Pancreas (tissue), 10 donors: ENCODE measurements at regions not wholly inside any gene's neighbourhood (a gene's known extent, or its start where the extent isn't known, plus 50 kb on each side); places are given as distances from the start of the nearest gene placed in this dataset.

Source experiments
- ATAC-seq, 4 donors: fragments of 200-7000 bp; cut with Tn5 transposase; one replicate each; pipeline versions ENCODE4 v1.8.0 to v1.9.1; 2020; ENCODE audit warnings: mild to moderate bottlenecking in 4 of 4, moderate library complexity in 4 of 4
- DNase-seq, 6 donors: peaks; one replicate each; pipeline ENCODE4 v3.0.0-alpha.2; 2020
- FAIRE-seq: peaks from 2 replicates; lab custom pipeline; 2012; peaks lifted over from hg19 to GRCh38; lab: Jason Lieb, UNC
- H3K27ac ChIP-seq, 4 donors: fragments of 200-600 bp; sonication (generic); 1 replicate in 3 of 4; 2 replicates in 1 of 4; pipeline versions ENCODE4 v1.5.0 to v1.8.0; 2020
- H3K27me3 ChIP-seq, 4 donors: fragments of 200-600 bp; one replicate each; pipeline ENCODE4 v1.8.0; 2021
- H3K36me3 ChIP-seq, 3 donors: fragments of 200-600 bp; sonication (generic) in 1 of 3; one replicate each; pipeline versions ENCODE4 v1.5.0 to v1.8.0; 2020 to 2021
- H3K4me1 ChIP-seq, 3 donors: fragments of 200-600 bp; one replicate each; pipeline ENCODE4 v1.8.0; 2021
- H3K4me3 ChIP-seq, 4 donors: fragments of 200-600 bp; sonication (generic) in 2 of 4; one replicate each; pipeline versions ENCODE4 v1.5.0 to v1.8.0; 2020 to 2021
- H3K9me3 ChIP-seq, 4 donors: fragments of 200-600 bp; one replicate each; pipeline ENCODE4 v1.8.0; 2021
- WGBS, 2 donors: extraction: QIAGEN DNeasy Blood & Tissue Kit; methylation state at CpG; one replicate each; pipeline ENCODE4 v1.1.7; 2013; 5-methylcytosine and 5-hydroxymethylcytosine counted together
- intact Hi-C, 3 donors: fragments of 100-400 bp; cut with DNase I; formaldehyde crosslinking; loops; one replicate each; pipeline versions ENCODE4 v1.11.1 to v1.14.2; 2022
- TF ChIP-seq, protein P1 (sequence below), 4 donors: fragments of 200-600 bp; sonication (generic) in 3 of 4; IDR thresholded peaks; one replicate each; pipeline versions ENCODE4 v1.5.0 to v1.8.0; 2021; ENCODE audit warnings: antibody characterized with exemption in 4 of 4
- donor health status: healthy with polysubstance abuse.
- donor health status: DM: no; HTN: no; CAD: no; lungs with moderate emphysema.
- donor health status: DM: no; HTN: no; CAD: no.
- donor health status: control.
- donor health status: control.
- donor health status: Bipolar disorder and iron deficiency.
- donor health status: DM: yes; HTN: yes; CAD: no.
- donor health status: DM: no; HTN: no; CAD: no.
- donor health status: DM: no; HTN: no; CAD: no.
- donor health status: DM: yes; HTN: yes; CAD: no.

DNA sequence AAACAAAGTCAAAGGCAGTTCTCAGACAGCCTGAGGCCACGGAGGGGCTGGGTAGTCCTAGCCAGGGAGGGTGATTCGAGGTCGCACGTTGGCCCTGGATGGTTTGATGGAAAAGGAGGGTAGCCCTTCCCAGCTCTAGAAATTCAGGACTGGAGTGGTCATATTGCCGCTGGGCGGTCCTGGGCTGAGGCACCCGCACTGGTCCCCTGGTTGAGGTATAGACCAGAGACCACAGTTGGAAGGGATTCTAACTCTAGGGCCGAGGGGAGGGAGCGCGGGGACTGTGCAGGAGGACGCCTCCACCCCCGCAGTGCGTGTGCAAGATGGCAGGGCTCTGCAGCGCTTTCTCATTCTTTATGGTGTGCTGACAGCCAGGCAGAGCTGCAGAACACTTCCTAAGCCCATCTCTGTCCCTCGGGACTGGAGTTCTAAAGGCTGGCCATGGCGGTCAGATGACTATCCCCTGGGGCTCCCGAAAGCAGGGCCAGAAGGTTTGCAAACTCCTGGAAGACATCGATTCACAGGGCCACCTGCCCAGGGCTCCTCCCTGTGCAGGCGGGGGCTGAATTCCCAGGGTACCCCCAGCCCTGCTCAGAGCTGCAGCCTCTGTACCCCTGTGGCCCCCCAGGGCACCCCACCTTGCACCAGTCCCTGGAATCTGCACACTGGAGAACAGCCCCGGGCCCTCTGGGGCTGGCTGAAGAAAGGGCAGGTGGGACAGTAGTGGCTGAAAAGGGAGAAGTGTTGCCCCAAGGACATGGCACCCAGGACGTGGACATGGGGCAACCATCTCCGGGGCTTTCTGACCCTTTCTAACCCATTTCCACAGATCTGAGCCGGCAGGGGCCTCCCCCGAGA, 51.0 kb upstream of the ELN start:
- no peaks in the 10 kb centered on the region for H3K36me3 ChIP-seq
- intact Hi-C loops: no loop called here
- 72 to 73% methylated on average over 24 of the region's 24 CpGs for WGBS, 2 donors
- H3K27ac ChIP-seq: no peak overlapping the region
- H3K27me3 ChIP-seq: no peaks in the 10 kb centered on the region
- DNase-seq: peak in 3 of 6 donors; percentile 6 to 47 (median 47)
- H3K9me3 ChIP-seq: no peaks in the 10 kb centered on the region
- TF ChIP-seq, protein P1, sequence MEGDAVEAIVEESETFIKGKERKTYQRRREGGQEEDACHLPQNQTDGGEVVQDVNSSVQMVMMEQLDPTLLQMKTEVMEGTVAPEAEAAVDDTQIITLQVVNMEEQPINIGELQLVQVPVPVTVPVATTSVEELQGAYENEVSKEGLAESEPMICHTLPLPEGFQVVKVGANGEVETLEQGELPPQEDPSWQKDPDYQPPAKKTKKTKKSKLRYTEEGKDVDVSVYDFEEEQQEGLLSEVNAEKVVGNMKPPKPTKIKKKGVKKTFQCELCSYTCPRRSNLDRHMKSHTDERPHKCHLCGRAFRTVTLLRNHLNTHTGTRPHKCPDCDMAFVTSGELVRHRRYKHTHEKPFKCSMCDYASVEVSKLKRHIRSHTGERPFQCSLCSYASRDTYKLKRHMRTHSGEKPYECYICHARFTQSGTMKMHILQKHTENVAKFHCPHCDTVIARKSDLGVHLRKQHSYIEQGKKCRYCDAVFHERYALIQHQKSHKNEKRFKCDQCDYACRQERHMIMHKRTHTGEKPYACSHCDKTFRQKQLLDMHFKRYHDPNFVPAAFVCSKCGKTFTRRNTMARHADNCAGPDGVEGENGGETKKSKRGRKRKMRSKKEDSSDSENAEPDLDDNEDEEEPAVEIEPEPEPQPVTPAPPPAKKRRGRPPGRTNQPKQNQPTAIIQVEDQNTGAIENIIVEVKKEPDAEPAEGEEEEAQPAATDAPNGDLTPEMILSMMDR (IDR thresholded peaks at IDR 0.05): no peak
- no peak for FAIRE-seq
- ATAC-seq: no peak
- peaks cover 0 to 6% (median 0%) of the 10 kb centered on the region in 3 donors for H3K4me1 ChIP-seq
- H3K4me3 ChIP-seq: no peak overlapping the region

DNA sequence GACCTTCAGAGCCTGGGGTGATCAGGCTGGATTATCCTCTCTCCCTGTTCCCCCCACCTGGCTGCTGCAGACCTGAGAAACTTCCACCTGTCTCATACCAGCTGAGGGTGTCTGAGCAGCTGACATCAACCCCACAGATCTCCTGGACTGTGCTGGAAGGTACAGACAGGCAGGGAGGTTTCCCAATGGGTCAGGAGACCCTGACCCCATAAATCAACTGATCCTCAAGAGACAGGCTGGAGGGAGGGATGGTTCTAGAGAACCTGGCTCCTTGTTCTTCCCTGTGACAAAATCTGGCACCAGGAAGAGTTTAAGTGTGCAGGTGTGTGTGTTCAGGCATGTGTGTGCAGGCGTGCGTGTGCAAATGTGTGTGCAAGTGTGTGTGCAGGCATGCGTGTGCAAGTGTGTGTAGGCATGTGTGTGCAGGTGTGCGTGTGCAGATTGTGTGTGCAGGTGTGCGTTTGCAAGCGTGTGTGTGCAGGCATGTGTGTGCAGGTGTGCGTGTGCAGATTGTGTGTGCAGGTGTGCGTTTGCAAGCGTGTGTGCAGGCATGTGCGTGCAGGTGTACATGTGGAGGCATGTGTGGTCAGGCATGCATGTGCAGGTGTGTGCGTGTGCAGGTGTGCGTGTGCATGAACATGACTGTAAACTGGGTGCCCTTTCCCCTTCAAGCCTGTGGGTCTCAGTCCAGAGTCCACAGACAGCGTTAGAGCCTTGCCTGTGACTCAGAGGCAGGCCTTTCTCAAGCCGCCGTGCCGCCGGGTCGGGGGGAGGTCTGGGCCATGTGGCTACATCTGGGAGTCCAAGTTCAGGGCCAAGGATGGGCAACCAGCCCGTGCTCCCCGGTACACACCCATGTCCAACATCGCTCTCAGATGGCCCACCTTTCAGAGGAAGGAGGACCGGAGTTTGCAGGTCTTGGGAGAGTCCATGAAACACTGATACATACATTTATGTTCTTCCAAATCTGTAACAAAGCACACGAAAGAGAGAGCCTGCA, 50.1 kb upstream of the ELN start:
- Histone ChIP-seq H3K4me3 (no peak overlapping the region), H3K27ac (no peak overlapping the region), H3K36me3 (no peaks in the 10 kb centered on the region), H3K4me1 (peaks cover 0 to 6% (median 0%) of the 10 kb centered on the region in 3 donors), H3K27me3 (no peaks in the 10 kb centered on the region), H3K9me3 (no peaks in the 10 kb centered on the region)
- WGBS, 2 donors: 76 to 80% methylated on average over 23 of the region's 23 CpGs
- TF ChIP-seq, protein P1 (IDR thresholded peaks at IDR 0.05): no peak
- no peak for FAIRE-seq
- ATAC-seq: peak in 2 of 4 donors; percentile 21 to 57
- intact Hi-C loops: no loop called here
- peak in 3 of 6 donors; percentile 23 to 54 (median 38) for DNase-seq
